Upper lobe of left lung (tissue), 4 donors: ENCODE measurements at regions not wholly inside any gene's neighbourhood (a gene's known extent, or its start where the extent isn't known, plus 50 kb on each side); places are given as distances from the start of the nearest gene placed in this dataset.

Experiments used
- CTCF ChIP-seq, 6 experiments: fragments of 450-650 bp in 4 of 6; fragments of 200-600 bp in 2 of 6; sonication (generic) in 2 of 6; IDR thresholded peaks; one replicate each; pipeline ENCODE4 v1.5.1; 2016 to 2019; ENCODE audit warnings: antibody characterized with exemption in 6 of 6
- POLR2A ChIP-seq, 4 donors: fragments of 450-650 bp; IDR thresholded peaks; one replicate each; pipeline ENCODE4 v1.5.1; 2016 to 2017; ENCODE audit warnings: antibody characterized with exemption in 4 of 4, mild to moderate bottlenecking in 2 of 4
- POLR2AphosphoS5 ChIP-seq, 2 donors: sonication (generic); formaldehyde crosslinking; IDR thresholded peaks; one replicate each; pipeline ENCODE4 v1.5.1; 2017; ENCODE audit warnings: antibody characterized with exemption in 2 of 2

- TF ChIP-seq CTCF (IDR thresholded peaks at IDR 0.05) (no peak), POLR2AphosphoS5 (IDR thresholded peaks at IDR 0.05) (no peak), POLR2A (IDR thresholded peaks at IDR 0.05) (no peak)
Observed at GRCh38 chr1:57576756-57577155, 152.9 kb upstream of the DAB1 start.
